ENCODE measurements at regions not wholly inside any gene's neighbourhood (a gene's known extent, or its start where the extent isn't known, plus 50 kb on each side); places are given as distances from the start of the nearest gene placed in this dataset.
"Not testable (repeated sequence)": the region's sequence is repeated elsewhere in the genome, so short reads cannot be mapped to it uniquely, and the experiment has no call there.

- TF ChIP-seq CTCF (conservative IDR thresholded peaks at IDR 0.05; ENCODE audit: low read depth, low read length): no peak
- no peak for DNase-seq (ENCODE audit: low read depth)
- no peak overlapping the region for H3K4me3 ChIP-seq (ENCODE audit: low read length)
These were observed 735.0 kb upstream of the ZWINT start for GRCh38 chr10:57096044-57096443.

- no peak overlapping the region for H3K4me3 ChIP-seq (ENCODE audit: low read length)
- no peak for TF ChIP-seq CTCF (conservative IDR thresholded peaks at IDR 0.05; ENCODE audit: low read depth, low read length)
- no peak for DNase-seq (ENCODE audit: low read depth)
These were observed 733.9 kb upstream of the ZWINT start for GRCh38 chr10:57094965-57095364.

- no peak overlapping the region for H3K4me3 ChIP-seq (ENCODE audit: low read length)
- DNase-seq (ENCODE audit: low read depth): no peak
- TF ChIP-seq CTCF (conservative IDR thresholded peaks at IDR 0.05; ENCODE audit: low read depth, low read length): no peak
These were observed 733.0 kb upstream of the ZWINT start for GRCh38 chr10:57094083-57094482.

- H3K4me3 ChIP-seq (ENCODE audit: low read length): no peak overlapping the region
- TF ChIP-seq CTCF (conservative IDR thresholded peaks at IDR 0.05; ENCODE audit: low read depth, low read length): no peak
- no peak for DNase-seq (ENCODE audit: low read depth)
These were observed 692.5 kb upstream of the ZWINT start for GRCh38 chr10:57053530-57053929.

- H3K4me3 ChIP-seq (ENCODE audit: low read length): no peak overlapping the region
- no peak for DNase-seq (ENCODE audit: low read depth)
- TF ChIP-seq CTCF (conservative IDR thresholded peaks at IDR 0.05; ENCODE audit: low read depth, low read length): no peak
These were observed 688.0 kb upstream of the ZWINT start for GRCh38 chr10:57049096-57049495.

GRCh38 chr10:57038531-57038930 lies 677.5 kb upstream of the ZWINT start:
- no peak for DNase-seq (ENCODE audit: low read depth)
- H3K4me3 ChIP-seq (ENCODE audit: low read length): no peak overlapping the region
- no peak for TF ChIP-seq CTCF (conservative IDR thresholded peaks at IDR 0.05; ENCODE audit: low read depth, low read length)

GRCh38 chr10:57035310-57035709 lies 674.3 kb upstream of the ZWINT start:
- TF ChIP-seq CTCF (conservative IDR thresholded peaks at IDR 0.05; ENCODE audit: low read depth, low read length): no peak

GRCh38 chr10:57032301-57032700 lies 671.2 kb upstream of the ZWINT start:
- DNase-seq (ENCODE audit: low read depth); H3K4me3 ChIP-seq (ENCODE audit: low read length): not testable (repeated sequence)

More at GRCh38 chr10:57035310-57035709, 674.3 kb upstream of the ZWINT start:
- no peak overlapping the region for H3K4me3 ChIP-seq (ENCODE audit: low read length)
- no peak for DNase-seq (ENCODE audit: low read depth)
